Cardiac muscle cell (in vitro differentiated cells and primary cell): ENCODE measurements at regions not wholly inside any gene's neighbourhood (a gene's known extent, or its start where the extent isn't known, plus 50 kb on each side); places are given as distances from the start of the nearest gene placed in this dataset.
"Not testable (repeated sequence)": the region's sequence is repeated elsewhere in the genome, so short reads cannot be mapped to it uniquely, and the experiment has no call there.

ENCODE experiments used
- DNase-seq, 2 donors: peaks; one replicate each; pipeline versions ENCODE4 v3.0.0 to v3.0.0-alpha.2; 2010 to 2017; ENCODE audit warnings: low read depth in 1 of 2, low spot score in 1 of 2
- H3K27ac ChIP-seq: fragments of 200-600 bp; sonication (generic); 2 replicates; pipeline ENCODE4 v1.5.1; 2016
- H3K27me3 ChIP-seq: fragments of 200-600 bp; sonication (generic); 2 replicates; pipeline ENCODE4 v1.6.0; 2016; ENCODE audit warnings: control low read depth
- H3K36me3 ChIP-seq: fragments of 200-600 bp; sonication (generic); 2 replicates; pipeline ENCODE4 v1.5.1; 2016; ENCODE audit warnings: control low read depth
- H3K4me1 ChIP-seq: fragments of 200-600 bp; sonication (generic); 2 replicates; pipeline ENCODE4 v1.8.1; 2017; ENCODE audit warnings: low read depth, mild to moderate bottlenecking, mixed run types
- H3K4me3 ChIP-seq: fragments of 200-600 bp; sonication (generic); 2 replicates; pipeline ENCODE4 v1.5.1; 2016; ENCODE audit warnings: mild to moderate bottlenecking
- H3K9me3 ChIP-seq: fragments of 200-600 bp; sonication (generic); 2 replicates; pipeline ENCODE4 v1.5.1; 2017; ENCODE audit warnings: low read depth, mild to moderate bottlenecking, control low read depth
- TF ChIP-seq, protein P1 (sequence below): IDR thresholded peaks from 2 replicates; pipeline ENCODE4 v1.5.1; 2012; ENCODE audit warnings: low read depth, mild to moderate bottlenecking, low read length

- TF ChIP-seq, protein P1, sequence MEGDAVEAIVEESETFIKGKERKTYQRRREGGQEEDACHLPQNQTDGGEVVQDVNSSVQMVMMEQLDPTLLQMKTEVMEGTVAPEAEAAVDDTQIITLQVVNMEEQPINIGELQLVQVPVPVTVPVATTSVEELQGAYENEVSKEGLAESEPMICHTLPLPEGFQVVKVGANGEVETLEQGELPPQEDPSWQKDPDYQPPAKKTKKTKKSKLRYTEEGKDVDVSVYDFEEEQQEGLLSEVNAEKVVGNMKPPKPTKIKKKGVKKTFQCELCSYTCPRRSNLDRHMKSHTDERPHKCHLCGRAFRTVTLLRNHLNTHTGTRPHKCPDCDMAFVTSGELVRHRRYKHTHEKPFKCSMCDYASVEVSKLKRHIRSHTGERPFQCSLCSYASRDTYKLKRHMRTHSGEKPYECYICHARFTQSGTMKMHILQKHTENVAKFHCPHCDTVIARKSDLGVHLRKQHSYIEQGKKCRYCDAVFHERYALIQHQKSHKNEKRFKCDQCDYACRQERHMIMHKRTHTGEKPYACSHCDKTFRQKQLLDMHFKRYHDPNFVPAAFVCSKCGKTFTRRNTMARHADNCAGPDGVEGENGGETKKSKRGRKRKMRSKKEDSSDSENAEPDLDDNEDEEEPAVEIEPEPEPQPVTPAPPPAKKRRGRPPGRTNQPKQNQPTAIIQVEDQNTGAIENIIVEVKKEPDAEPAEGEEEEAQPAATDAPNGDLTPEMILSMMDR = no peak
- H3K36me3 ChIP-seq = no peaks in the 10 kb centered on the region
- no peaks in the 10 kb centered on the region for H3K9me3 ChIP-seq
- H3K27me3 ChIP-seq = no peaks in the 10 kb centered on the region
- no peak overlapping the region for H3K27ac ChIP-seq
- H3K4me1 ChIP-seq = no peaks in the 10 kb centered on the region
- DNase-seq = no peak
- no peak overlapping the region for H3K4me3 ChIP-seq
Measured at GRCh38 chr13:85982102-85982501, 182.9 kb upstream of the SLITRK6 start.

- H3K4me1 ChIP-seq = not testable (repeated sequence)
Measured at GRCh38 chr13:85980447-85980846, 181.2 kb upstream of the SLITRK6 start.

DNA sequence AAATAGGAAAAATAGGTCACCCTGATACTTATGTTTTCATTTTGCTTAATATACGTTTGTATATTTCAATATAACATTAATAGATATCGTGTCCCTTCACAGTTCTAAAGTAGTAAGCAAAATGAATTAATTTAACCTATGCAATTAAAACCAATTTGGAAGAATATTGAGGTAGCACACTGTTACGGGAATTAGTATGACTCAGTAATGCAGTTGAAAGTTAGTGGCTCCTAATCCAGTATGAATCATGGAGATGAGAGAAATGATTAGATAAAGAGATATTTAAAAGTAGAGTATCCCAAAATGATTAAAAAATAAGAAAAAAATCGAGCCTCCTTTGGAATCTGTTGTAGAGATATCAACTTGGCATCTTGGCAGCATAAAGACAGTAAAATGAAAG, 177.0 kb upstream of the SLITRK6 start:
- no peak for DNase-seq
- TF ChIP-seq, protein P1 = no peak
- H3K27me3 ChIP-seq = no peaks in the 10 kb centered on the region

More at GRCh38 chr13:85980447-85980846, 181.2 kb upstream of the SLITRK6 start:
- not testable (repeated sequence) for H3K9me3 ChIP-seq, H3K27ac ChIP-seq, H3K27me3 ChIP-seq, DNase-seq, H3K36me3 ChIP-seq, H3K4me3 ChIP-seq

GRCh38 chr13:85974608-85975366, 175.6 kb upstream of the SLITRK6 start:
- TF ChIP-seq, protein P1 = no peak
- H3K27me3 ChIP-seq = no peaks in the 10 kb centered on the region
- H3K4me3 ChIP-seq = peak overlapping the region; percentile 3
- no peaks in the 10 kb centered on the region for H3K36me3 ChIP-seq
- H3K9me3 ChIP-seq = no peaks in the 10 kb centered on the region
- peak; percentile 11 to 79 for DNase-seq
- H3K27ac ChIP-seq = peak overlapping the region; percentile 89
- H3K4me1 ChIP-seq = peaks cover 24% of the 10 kb centered on the region

More for the DNA sequence above, 177.0 kb upstream of the SLITRK6 start:
- H3K4me3 ChIP-seq = no peak overlapping the region
- H3K4me1 ChIP-seq = peaks cover 24% of the 10 kb centered on the region
- no peaks in the 10 kb centered on the region for H3K9me3 ChIP-seq
- H3K36me3 ChIP-seq = no peaks in the 10 kb centered on the region
- H3K27ac ChIP-seq = no peak overlapping the region

DNA sequence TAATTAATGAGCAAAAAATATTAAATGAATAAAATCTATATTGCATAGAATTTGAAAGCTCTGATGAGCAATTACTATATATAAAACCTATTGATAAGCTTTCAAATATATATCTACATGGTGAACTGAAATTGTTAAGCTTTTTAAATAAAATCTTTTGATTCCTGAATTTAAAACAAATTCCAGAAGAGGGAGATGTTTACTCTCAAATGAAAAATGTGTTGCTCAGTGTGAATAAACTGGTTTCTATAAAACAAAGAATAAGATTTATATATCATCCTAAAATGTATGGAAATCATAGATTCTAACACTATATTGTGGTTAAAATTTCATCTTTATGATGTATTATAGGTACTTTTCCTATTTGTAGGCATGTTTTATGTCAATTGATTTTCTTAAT, 171.5 kb upstream of the SLITRK6 start:
- H3K27ac ChIP-seq = no peak overlapping the region
- TF ChIP-seq, protein P1 = no peak
- DNase-seq = peak in 1 of 2 donors; percentile 17

GRCh38 chr13:85969331-85969730, 170.1 kb upstream of the SLITRK6 start:
- TF ChIP-seq, protein P1 = no peak
- no peak for DNase-seq
- Histone ChIP-seq H3K27me3 (no peaks in the 10 kb centered on the region), H3K4me1 (peaks cover 8% of the 10 kb centered on the region), H3K9me3 (no peaks in the 10 kb centered on the region), H3K36me3 (no peaks in the 10 kb centered on the region), H3K27ac (no peak overlapping the region), H3K4me3 (no peak overlapping the region)

More for the DNA sequence above, 171.5 kb upstream of the SLITRK6 start:
- Histone ChIP-seq H3K9me3 (no peaks in the 10 kb centered on the region), H3K27me3 (no peaks in the 10 kb centered on the region), H3K4me3 (no peak overlapping the region), H3K4me1 (peaks cover 22% of the 10 kb centered on the region), H3K36me3 (no peaks in the 10 kb centered on the region)
